H9 (cell line): ENCODE measurements at regions not wholly inside any gene's neighbourhood (a gene's known extent, or its start where the extent isn't known, plus 50 kb on each side); places are given as distances from the start of the nearest gene placed in this dataset.

Experiments used
- DNase-seq: peaks from one replicate; pipeline ENCODE4 v3.0.0-alpha.2; 2017
- H2AFZ ChIP-seq: one replicate; pipeline ENCODE4 v1.6.1; 2013; ENCODE audit warnings: mild to moderate bottlenecking, low read length, control low read depth, moderate library complexity
- H2AK5ac ChIP-seq: 2 replicates; pipeline ENCODE4 v1.6.1; 2013; ENCODE audit warnings: low read length, control low read depth, mixed read lengths; ENCODE audit not compliant: insufficient read length
- H2BK120ac ChIP-seq: one replicate; pipeline ENCODE4 v1.6.1; 2013; ENCODE audit warnings: low read depth, mild to moderate bottlenecking, low read length, control low read depth, inconsistent platforms; ENCODE audit not compliant: poor library complexity, severe bottlenecking
- H2BK12ac ChIP-seq: 2 replicates; pipeline ENCODE4 v1.6.1; 2013; ENCODE audit warnings: low read length, control low read depth, mixed read lengths, low read depth; ENCODE audit not compliant: insufficient read length
- H2BK15ac ChIP-seq: 2 replicates; pipeline ENCODE4 v1.6.1; 2013; ENCODE audit warnings: low read depth, low read length, control low read depth
- H2BK20ac ChIP-seq: one replicate; pipeline ENCODE4 v1.6.1; 2013; ENCODE audit warnings: low read depth, mild to moderate bottlenecking, low read length, control low read depth, inconsistent platforms; ENCODE audit not compliant: poor library complexity, severe bottlenecking
- H2BK5ac ChIP-seq: 2 replicates; pipeline ENCODE4 v1.6.1; 2013; ENCODE audit warnings: low read length, control low read depth, mixed read lengths; ENCODE audit not compliant: insufficient read length
- H3K14ac ChIP-seq: 2 replicates; pipeline ENCODE4 v1.6.1; 2013; ENCODE audit warnings: low read length, control low read depth; ENCODE audit not compliant: insufficient read depth
- H3K18ac ChIP-seq: 2 replicates; pipeline ENCODE4 v1.6.1; 2013; ENCODE audit warnings: low read depth, mild to moderate bottlenecking, mixed read lengths, low read length, control low read depth; ENCODE audit not compliant: insufficient read length
- H3K23ac ChIP-seq: 2 replicates; pipeline ENCODE4 v1.6.1; 2013; ENCODE audit warnings: low read length, control low read depth, mixed read lengths, low read depth; ENCODE audit not compliant: insufficient read length
- H3K23me2 ChIP-seq: 2 replicates; pipeline ENCODE4 v1.6.1; 2013; ENCODE audit warnings: low read depth, mild to moderate bottlenecking, mixed read lengths, low read length, control low read depth; ENCODE audit not compliant: insufficient read length, poor library complexity, severe bottlenecking
- H3K27ac ChIP-seq: 2 replicates; pipeline ENCODE4 v1.5.1; 2013; ENCODE audit warnings: low read length, control low read depth, mixed read lengths, low read depth; ENCODE audit not compliant: insufficient read length
- H3K27me3 ChIP-seq: 2 replicates; pipeline ENCODE4 v1.6.1; 2013; ENCODE audit warnings: low read length, control low read depth, inconsistent platforms; ENCODE audit not compliant: insufficient read depth
- H3K4ac ChIP-seq: 2 replicates; pipeline ENCODE4 v1.6.1; 2013; ENCODE audit warnings: low read depth, mild to moderate bottlenecking, control low read depth, inconsistent platforms, low read length, moderate library complexity
- H3K4me1 ChIP-seq: 2 replicates; pipeline ENCODE4 v1.6.1; 2013; ENCODE audit warnings: low read length, control low read depth, inconsistent platforms; ENCODE audit not compliant: insufficient read depth
- H3K4me2 ChIP-seq: 2 replicates; pipeline ENCODE4 v1.6.1; 2013; ENCODE audit warnings: low read length, control low read depth, mixed read lengths; ENCODE audit not compliant: insufficient read length, insufficient read depth
- H3K56ac ChIP-seq: 2 replicates; pipeline ENCODE4 v1.6.1; 2013; ENCODE audit warnings: low read depth, mild to moderate bottlenecking, mixed read lengths, low read length, control low read depth; ENCODE audit not compliant: insufficient read length
- H3K79me1 ChIP-seq: 2 replicates; pipeline ENCODE4 v1.6.1; 2013; ENCODE audit warnings: low read depth, mild to moderate bottlenecking, moderate library complexity, low read length, control low read depth, inconsistent platforms; ENCODE audit not compliant: insufficient read depth, poor library complexity, severe bottlenecking
- H3K79me2 ChIP-seq: 2 replicates; pipeline ENCODE4 v1.6.1; 2013; ENCODE audit warnings: low read length, control low read depth, inconsistent platforms; ENCODE audit not compliant: insufficient read depth
- H3K9ac ChIP-seq: 2 replicates; pipeline ENCODE4 v1.6.1; 2013; ENCODE audit warnings: low read length, control low read depth, mixed read lengths; ENCODE audit not compliant: insufficient read length; ENCODE audit errors: extremely low read depth
- H3K9me3 ChIP-seq: one replicate; pipeline ENCODE4 v1.6.1; 2013; ENCODE audit warnings: low read depth, low read length, inconsistent platforms; ENCODE audit not compliant: control insufficient read depth
- H3T11ph ChIP-seq: one replicate; pipeline ENCODE4 v1.6.1; 2013; ENCODE audit warnings: mild to moderate bottlenecking, low read length, control low read depth, inconsistent platforms
- H4K20me1 ChIP-seq: one replicate; pipeline ENCODE4 v1.6.1; 2013; ENCODE audit not compliant: control insufficient read depth, insufficient read length, insufficient read depth
- H4K5ac ChIP-seq: 2 replicates; pipeline ENCODE4 v1.6.1; 2013; ENCODE audit warnings: low read depth, mild to moderate bottlenecking, mixed read lengths, low read length, control low read depth; ENCODE audit not compliant: insufficient read length
- H4K8ac ChIP-seq: replicated peaks from 2 replicates; pipeline ENCODE4 v1.6.1; 2013; ENCODE audit warnings: low read length, control low read depth, mixed read lengths, low read depth; ENCODE audit not compliant: insufficient read length
- H4K91ac ChIP-seq: 2 replicates; pipeline ENCODE4 v1.6.1; 2013; ENCODE audit warnings: low read depth, mild to moderate bottlenecking, moderate library complexity, mixed read lengths, low read length, control low read depth; ENCODE audit not compliant: insufficient read length
- H3K27ac Mint-ChIP-seq, 3 experiments: 2 replicates in 2 of 3; 3 replicates in 1 of 3; pipeline ENCODE4 v1.8.0; 2020 to 2021; ENCODE audit warnings: mixed read lengths in 3 of 3, mild to moderate bottlenecking in 1 of 3, moderate library complexity in 1 of 3
- H3K27me3 Mint-ChIP-seq: 2 replicates; pipeline ENCODE4 v1.8.0; 2021; ENCODE audit warnings: low read depth, mild to moderate bottlenecking, moderate library complexity, mixed read lengths
- H3K36me3 Mint-ChIP-seq, 3 experiments: 2 replicates in 2 of 3; 3 replicates in 1 of 3; pipeline ENCODE4 v1.8.0; 2020 to 2021; ENCODE audit warnings: low read depth in 3 of 3, mixed read lengths in 3 of 3; ENCODE audit not compliant: insufficient read depth in 1 of 3
- H3K4me1 Mint-ChIP-seq, 2 experiments: 2 replicates each; pipeline ENCODE4 v1.8.0; 2020; ENCODE audit warnings: mixed read lengths in 2 of 2
- H3K4me3 Mint-ChIP-seq, 2 experiments: 2 replicates in 1 of 2; 3 replicates in 1 of 2; pipeline ENCODE4 v1.8.0; 2020 to 2021; ENCODE audit warnings: mild to moderate bottlenecking in 2 of 2, mixed read lengths in 2 of 2, moderate library complexity in 1 of 2
- H3K9me3 Mint-ChIP-seq, 2 experiments: 2 replicates in 1 of 2; 3 replicates in 1 of 2; pipeline ENCODE4 v1.8.0; 2020; ENCODE audit warnings: mild to moderate bottlenecking in 2 of 2, mixed read lengths in 2 of 2, moderate library complexity in 1 of 2
- CTCF ChIP-seq: fragments of 200-600 bp; sonication (generic); conservative IDR thresholded peaks from 3 replicates; pipeline ENCODE4 v1.8.0; 2021; ENCODE audit warnings: antibody characterized with exemption, mild to moderate bottlenecking

DNA sequence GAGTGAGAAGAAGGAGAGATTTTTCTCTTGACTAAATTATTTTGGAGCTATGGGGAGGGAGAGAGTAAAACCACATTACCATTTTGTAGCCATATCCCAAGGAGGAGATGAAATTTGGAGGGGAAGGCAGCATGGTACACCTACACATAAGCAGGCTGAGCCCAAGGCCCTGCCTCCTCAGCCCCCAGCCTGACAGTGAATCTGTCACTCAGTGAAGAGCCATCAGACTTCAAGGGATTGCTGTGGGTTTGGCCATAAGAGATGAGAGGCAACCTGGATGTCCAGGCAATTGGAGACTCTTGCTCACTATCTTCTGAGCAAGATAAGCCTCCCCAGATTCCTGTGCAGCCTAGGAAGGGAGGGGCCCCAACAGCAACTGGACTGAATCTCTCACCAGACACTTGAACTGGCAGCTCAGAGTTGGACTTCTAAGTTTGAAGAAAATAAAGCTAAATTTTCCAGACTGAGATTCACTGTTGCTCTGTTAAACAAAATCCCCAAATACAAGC lies 216.6 kb downstream of the SEMA6A start:
- no peak overlapping the region for H2BK20ac ChIP-seq
- no peak overlapping the region for H2BK15ac ChIP-seq
- no peak overlapping the region for H4K5ac ChIP-seq
- no peak for TF ChIP-seq CTCF
- H2BK5ac ChIP-seq = no peak overlapping the region
- Mint-ChIP-seq H3K27ac (no peak overlapping the region), H3K27me3 (peaks cover 19% of the 10 kb centered on the region), H3K4me1 (peaks cover 7 to 9% of the 10 kb centered on the region in 2 experiments; a peak in 2 of 4 replicates), H3K36me3 (peaks cover 0 to 15% (median 4%) of the 10 kb centered on the region in 3 experiments; a peak in 5 of 7 replicates), H3K4me3 (no peak overlapping the region; a peak in 1 of 5 replicates), H3K9me3 (peaks cover 5 to 9% of the 10 kb centered on the region in 2 experiments; a peak in 3 of 5 replicates)
- no peak overlapping the region for H3K18ac ChIP-seq
- H3K4me2 ChIP-seq = no peak overlapping the region
- H2AFZ ChIP-seq = no peak overlapping the region
- no peak overlapping the region for H4K91ac ChIP-seq
- no peak overlapping the region for H3K9ac ChIP-seq
- no peak overlapping the region for H3K27ac ChIP-seq
- DNase-seq = no peak
- H2BK120ac ChIP-seq = no peak overlapping the region
- H2BK12ac ChIP-seq = no peak overlapping the region
- no peaks in the 10 kb centered on the region for H3K9me3 ChIP-seq
- no peak overlapping the region for H3T11ph ChIP-seq
- H2AK5ac ChIP-seq = no peak overlapping the region
- no peaks in the 10 kb centered on the region for H3K79me2 ChIP-seq
- no peak overlapping the region for H3K14ac ChIP-seq
- H4K8ac ChIP-seq = no peak overlapping the region
- no peak overlapping the region for H3K56ac ChIP-seq
- no peaks in the 10 kb centered on the region for H3K4me1 ChIP-seq
- H3K23me2 ChIP-seq = peaks cover 7% of the 10 kb centered on the region
- H3K27me3 ChIP-seq = no peaks in the 10 kb centered on the region
- no peak overlapping the region for H3K4ac ChIP-seq
- no peaks in the 10 kb centered on the region for H3K79me1 ChIP-seq
- no peaks in the 10 kb centered on the region for H4K20me1 ChIP-seq
- no peak overlapping the region for H3K23ac ChIP-seq
